Muscle of leg (tissue), 3 donors: ENCODE measurements at regions not wholly inside any gene's neighbourhood (a gene's known extent, or its start where the extent isn't known, plus 50 kb on each side); places are given as distances from the start of the nearest gene placed in this dataset.

Source experiments
- DNase-seq: peaks from one replicate; pipeline ENCODE4 v3.0.0; 2013
- H3K27ac ChIP-seq: one replicate; pipeline ENCODE4 v1.5.1; 2013; ENCODE audit warnings: mild to moderate bottlenecking, low read length, control low read depth
- H3K27me3 ChIP-seq: one replicate; pipeline ENCODE4 v1.6.1; 2013; ENCODE audit warnings: low read length; ENCODE audit not compliant: control insufficient read depth, insufficient read depth
- H3K36me3 ChIP-seq: one replicate; pipeline ENCODE4 v1.6.1; 2013; ENCODE audit warnings: low read length; ENCODE audit not compliant: control insufficient read depth, insufficient read depth
- H3K4me1 ChIP-seq: one replicate; pipeline ENCODE4 v1.6.1; 2013; ENCODE audit warnings: low read length; ENCODE audit not compliant: control insufficient read depth, insufficient read depth
- H3K4me3 ChIP-seq: one replicate; pipeline ENCODE4 v1.5.1; 2013; ENCODE audit warnings: low read length, control low read depth
- H3K9me3 ChIP-seq: replicated peaks from 2 replicates; pipeline ENCODE4 v1.6.1; 2013; ENCODE audit warnings: low read depth, low read length; ENCODE audit not compliant: control insufficient read depth
- WGBS: methylation state at CpG from one replicate; pipeline ENCODE4 v1.1.5; 2013; ENCODE audit warnings: missing lambda C conversion rate; ENCODE audit not compliant: insufficient coverage; 5-methylcytosine and 5-hydroxymethylcytosine counted together

GRCh38 chr2:194985258-194985657 lies 671.8 kb upstream of the SLC39A10 start:
- Histone ChIP-seq H3K27ac (no peak overlapping the region), H3K4me3 (no peak overlapping the region), H3K9me3 (peaks cover 11% of the 10 kb centered on the region), H3K27me3 (no peaks in the 10 kb centered on the region), H3K36me3 (no peaks in the 10 kb centered on the region), H3K4me1 (no peaks in the 10 kb centered on the region)
- WGBS, result no CpG with 5 or more reads among the region's 1 CpG
- no peak for DNase-seq

GRCh38 chr2:194962254-194962653 lies 694.8 kb upstream of the SLC39A10 start:
- Histone ChIP-seq H3K36me3 (no peaks in the 10 kb centered on the region), H3K27me3 (no peaks in the 10 kb centered on the region), H3K27ac (no peak overlapping the region), H3K4me3 (no peak overlapping the region), H3K4me1 (no peaks in the 10 kb centered on the region), H3K9me3 (peaks cover 5% of the 10 kb centered on the region)
- no CpG with 5 or more reads among the region's 4 CpGs for WGBS
- DNase-seq, result no peak

- Histone ChIP-seq H3K9me3 (no peaks in the 10 kb centered on the region), H3K4me1 (no peaks in the 10 kb centered on the region)
- whole genome bisulfite sequencing, result no CpG with 5 or more reads among the region's 2 CpGs
Observed at GRCh38 chr2:194954218-194954617, 702.8 kb upstream of the SLC39A10 start.

GRCh38 chr2:194946826-194947225 lies 710.2 kb upstream of the SLC39A10 start:
- H3K27ac ChIP-seq, result no peak overlapping the region
- WGBS, result no CpG with 5 or more reads among the region's 1 CpG
- H3K9me3 ChIP-seq, result no peaks in the 10 kb centered on the region
- peak; percentile 89 for DNase-seq
- no peaks in the 10 kb centered on the region for H3K4me1 ChIP-seq
- H3K4me3 ChIP-seq, result no peak overlapping the region
- no peaks in the 10 kb centered on the region for H3K36me3 ChIP-seq
- H3K27me3 ChIP-seq, result no peaks in the 10 kb centered on the region

More at GRCh38 chr2:194954218-194954617, 702.8 kb upstream of the SLC39A10 start:
- Histone ChIP-seq H3K27ac (no peak overlapping the region), H3K36me3 (no peaks in the 10 kb centered on the region), H3K27me3 (no peaks in the 10 kb centered on the region), H3K4me3 (no peak overlapping the region)
- DNase-seq, result no peak

GRCh38 chr2:194938066-194938465 lies 719.0 kb upstream of the SLC39A10 start:
- no CpG with 5 or more reads among the region's 2 CpGs for WGBS
- Histone ChIP-seq H3K9me3 (no peaks in the 10 kb centered on the region), H3K36me3 (no peaks in the 10 kb centered on the region), H3K27me3 (no peaks in the 10 kb centered on the region), H3K27ac (no peak overlapping the region), H3K4me1 (no peaks in the 10 kb centered on the region), H3K4me3 (no peak overlapping the region)
- DNase-seq, result no peak

- 88% methylated on average over 4 of the region's 7 CpGs for WGBS
- H3K4me1 ChIP-seq, result no peaks in the 10 kb centered on the region
- no peaks in the 10 kb centered on the region for H3K9me3 ChIP-seq
- no peak for DNase-seq
- H3K27me3 ChIP-seq, result no peaks in the 10 kb centered on the region
- H3K4me3 ChIP-seq, result no peak overlapping the region
- no peaks in the 10 kb centered on the region for H3K36me3 ChIP-seq
- no peak overlapping the region for H3K27ac ChIP-seq
Observed at GRCh38 chr2:194927489-194927888, 729.5 kb upstream of the SLC39A10 start.

GRCh38 chr2:194926873-194927272 lies 730.2 kb upstream of the SLC39A10 start:
- H3K27me3 ChIP-seq, result no peaks in the 10 kb centered on the region
- DNase-seq, result no peak
- 50% methylated on average over 1 of the region's 1 CpG for WGBS
- no peaks in the 10 kb centered on the region for H3K9me3 ChIP-seq
- no peaks in the 10 kb centered on the region for H3K36me3 ChIP-seq
- H3K4me3 ChIP-seq, result no peak overlapping the region
- H3K27ac ChIP-seq, result no peak overlapping the region
- H3K4me1 ChIP-seq, result no peaks in the 10 kb centered on the region

- H3K4me1 ChIP-seq, result no peaks in the 10 kb centered on the region
- H3K27ac ChIP-seq, result no peak overlapping the region
- no CpG with 5 or more reads among the region's 4 CpGs for WGBS
- no peaks in the 10 kb centered on the region for H3K9me3 ChIP-seq
- DNase-seq, result no peak
- H3K27me3 ChIP-seq, result no peaks in the 10 kb centered on the region
- H3K36me3 ChIP-seq, result no peaks in the 10 kb centered on the region
- H3K4me3 ChIP-seq, result no peak overlapping the region
Observed at GRCh38 chr2:194925742-194926141, 731.3 kb upstream of the SLC39A10 start.

- no peak overlapping the region for H3K4me3 ChIP-seq
- H3K9me3 ChIP-seq, result no peaks in the 10 kb centered on the region
- H3K36me3 ChIP-seq, result no peaks in the 10 kb centered on the region
- no peak for DNase-seq
- no peak overlapping the region for H3K27ac ChIP-seq
- H3K4me1 ChIP-seq, result no peaks in the 10 kb centered on the region
- no peaks in the 10 kb centered on the region for H3K27me3 ChIP-seq
Observed at GRCh38 chr2:194917519-194917918, 739.5 kb upstream of the SLC39A10 start.

GRCh38 chr2:194915485-194915884 lies 741.5 kb upstream of the SLC39A10 start:
- H3K9me3 ChIP-seq, result no peaks in the 10 kb centered on the region
- no peak for DNase-seq
- H3K4me1 ChIP-seq, result no peaks in the 10 kb centered on the region
- no peaks in the 10 kb centered on the region for H3K27me3 ChIP-seq
- H3K27ac ChIP-seq, result no peak overlapping the region
- WGBS, result no CpG with 5 or more reads among the region's 1 CpG
- no peak overlapping the region for H3K4me3 ChIP-seq
- no peaks in the 10 kb centered on the region for H3K36me3 ChIP-seq

GRCh38 chr2:194907569-194907968 lies 749.5 kb upstream of the SLC39A10 start:
- H3K27me3 ChIP-seq, result no peaks in the 10 kb centered on the region
- no peak overlapping the region for H3K27ac ChIP-seq
- H3K4me1 ChIP-seq, result no peaks in the 10 kb centered on the region
- H3K9me3 ChIP-seq, result no peaks in the 10 kb centered on the region
- WGBS, result 100% methylated on average over 1 of the region's 4 CpGs
- no peaks in the 10 kb centered on the region for H3K36me3 ChIP-seq
- no peak for DNase-seq
- no peak overlapping the region for H3K4me3 ChIP-seq
